Neural progenitor cell (in vitro differentiated cells): ENCODE measurements at regions not wholly inside any gene's neighbourhood (a gene's known extent, or its start where the extent isn't known, plus 50 kb on each side); places are given as distances from the start of the nearest gene placed in this dataset.

ENCODE experiments used
- DNase-seq: peaks from one replicate; pipeline ENCODE4 v3.0.0-alpha.2; 2016; ENCODE audit warnings: low spot score
- H2AFZ ChIP-seq: fragments of 200-600 bp; sonication (generic); replicated peaks from 2 replicates; pipeline ENCODE4 v1.6.1; 2016; ENCODE audit warnings: antibody characterized with exemption
- H3F3A ChIP-seq: fragments of 200-600 bp; sonication (generic); 2 replicates; pipeline ENCODE4 v1.6.1; 2016; ENCODE audit warnings: antibody characterized with exemption, low read depth
- H3K27ac ChIP-seq: fragments of 200-600 bp; sonication (generic); 2 replicates; pipeline ENCODE4 v1.5.1; 2016; ENCODE audit warnings: mild to moderate bottlenecking
- H3K27me3 ChIP-seq: fragments of 200-600 bp; sonication (generic); 2 replicates; pipeline ENCODE4 v1.6.1; 2016; ENCODE audit warnings: mild to moderate bottlenecking, moderate library complexity
- H3K36me3 ChIP-seq: fragments of 200-600 bp; sonication (generic); 2 replicates; pipeline ENCODE4 v1.5.1; 2016
- H3K4me1 ChIP-seq: fragments of 200-600 bp; sonication (generic); 2 replicates; pipeline ENCODE4 v1.6.1; 2016; ENCODE audit warnings: mixed run types
- H3K4me2 ChIP-seq: fragments of 200-600 bp; sonication (generic); 2 replicates; pipeline ENCODE4 v1.6.1; 2016
- H3K4me3 ChIP-seq: fragments of 200-600 bp; sonication (generic); 2 replicates; pipeline ENCODE4 v1.5.1; 2016
- H3K79me2 ChIP-seq: fragments of 200-600 bp; sonication (generic); 2 replicates; pipeline ENCODE4 v1.6.1; 2016; ENCODE audit warnings: low read depth
- H3K9ac ChIP-seq: fragments of 200-600 bp; sonication (generic); 2 replicates; pipeline ENCODE4 v1.6.1; 2016
- H3K9me3 ChIP-seq: fragments of 200-600 bp; sonication (generic); 2 replicates; pipeline ENCODE4 v1.5.1; 2016; ENCODE audit warnings: low read depth
- H4K20me1 ChIP-seq: fragments of 200-600 bp; sonication (generic); 2 replicates; pipeline ENCODE4 v1.6.1; 2016; ENCODE audit warnings: low read depth
- H3K27ac Mint-ChIP-seq: 3 replicates; pipeline ENCODE4 v1.8.0; 2021; ENCODE audit warnings: mixed read lengths
- H3K27me3 Mint-ChIP-seq: 2 replicates; pipeline ENCODE4 v1.8.0; 2022; ENCODE audit warnings: low read depth, mild to moderate bottlenecking, inconsistent platforms, moderate library complexity, mixed read lengths; ENCODE audit not compliant: insufficient read depth
- H3K36me3 Mint-ChIP-seq: 3 replicates; pipeline ENCODE4 v1.8.0; 2021; ENCODE audit warnings: mixed read lengths
- H3K4me1 Mint-ChIP-seq: 3 replicates; pipeline ENCODE4 v1.8.0; 2021; ENCODE audit warnings: mixed read lengths
- H3K4me3 Mint-ChIP-seq: 3 replicates; pipeline ENCODE4 v1.8.0; 2021; ENCODE audit warnings: mild to moderate bottlenecking, moderate library complexity, mixed read lengths
- H3K9me3 Mint-ChIP-seq: 3 replicates; pipeline ENCODE4 v1.8.0; 2020; ENCODE audit warnings: mixed read lengths
- CTCF ChIP-seq: fragments of 200-600 bp; sonication (generic); IDR thresholded peaks from 2 replicates; pipeline ENCODE4 v1.5.1; 2017; ENCODE audit warnings: antibody characterized with exemption, mild to moderate bottlenecking
- EZH2 ChIP-seq: fragments of 200-600 bp; sonication (generic); IDR thresholded peaks from 2 replicates; pipeline ENCODE4 v1.6.1; 2017; ENCODE audit warnings: antibody characterized with exemption, mild to moderate bottlenecking, moderate library complexity
- EZH2phosphoT487 ChIP-seq: fragments of 200-600 bp; sonication (generic); IDR thresholded peaks from 2 replicates; pipeline ENCODE4 v1.6.1; 2017; ENCODE audit warnings: antibody characterized with exemption

- H3K27me3 Mint-ChIP-seq = peaks cover 2% of the 10 kb centered on the region
- H3K4me3 Mint-ChIP-seq = no peak overlapping the region
- H3K27ac Mint-ChIP-seq = no peak overlapping the region
- peaks cover 7% of the 10 kb centered on the region for H3K4me1 Mint-ChIP-seq
- Histone ChIP-seq H3K27me3 (no peaks in the 10 kb centered on the region), H3K4me2 (no peak overlapping the region), H3K36me3 (no peaks in the 10 kb centered on the region), H3K27ac (no peak overlapping the region), H3K9me3 (no peaks in the 10 kb centered on the region), H3K4me1 (peaks cover 8% of the 10 kb centered on the region), H2AFZ (no peak overlapping the region), H3K4me3 (no peak overlapping the region), H3K79me2 (no peaks in the 10 kb centered on the region), H4K20me1 (no peaks in the 10 kb centered on the region), H3F3A (peaks cover 3% of the 10 kb centered on the region), H3K9ac (no peak overlapping the region)
- no peak for DNase-seq
- H3K36me3 Mint-ChIP-seq = no peaks in the 10 kb centered on the region
- peaks cover 2% of the 10 kb centered on the region for H3K9me3 Mint-ChIP-seq
- TF ChIP-seq EZH2 (no peak), CTCF (no peak), EZH2phosphoT487 (no peak)
Observed at GRCh38 chr2:225993430-225993829, 593.9 kb downstream of the NYAP2 start.

GRCh38 chr2:225989809-225990208 lies 590.3 kb downstream of the NYAP2 start:
- Histone ChIP-seq H3K36me3 (no peaks in the 10 kb centered on the region), H3K27ac (no peak overlapping the region), H3K4me1 (no peaks in the 10 kb centered on the region), H3K9me3 (no peaks in the 10 kb centered on the region), H3K79me2 (no peaks in the 10 kb centered on the region), H3K4me3 (no peak overlapping the region), H4K20me1 (no peaks in the 10 kb centered on the region), H3K4me2 (no peak overlapping the region), H3K27me3 (no peaks in the 10 kb centered on the region), H3F3A (peaks cover 5% of the 10 kb centered on the region), H3K9ac (no peak overlapping the region), H2AFZ (peak overlapping the region; percentile 24)
- peaks cover 2% of the 10 kb centered on the region for H3K27me3 Mint-ChIP-seq
- H3K36me3 Mint-ChIP-seq = no peaks in the 10 kb centered on the region
- H3K4me1 Mint-ChIP-seq = no peaks in the 10 kb centered on the region
- no peak overlapping the region for H3K4me3 Mint-ChIP-seq
- peaks cover 2% of the 10 kb centered on the region for H3K9me3 Mint-ChIP-seq
- DNase-seq = no peak
- no peak overlapping the region for H3K27ac Mint-ChIP-seq
- TF ChIP-seq CTCF = no peak
- no peak for TF ChIP-seq EZH2
- no peak for TF ChIP-seq EZH2phosphoT487

- peaks cover 2% of the 10 kb centered on the region for H3K36me3 Mint-ChIP-seq
- Histone ChIP-seq H3K27me3 (no peaks in the 10 kb centered on the region), H3K4me2 (no peak overlapping the region), H3K79me2 (no peaks in the 10 kb centered on the region), H3K27ac (no peak overlapping the region), H2AFZ (no peak overlapping the region), H3K9ac (no peak overlapping the region), H3K4me1 (no peaks in the 10 kb centered on the region), H3K9me3 (no peaks in the 10 kb centered on the region), H3K36me3 (no peaks in the 10 kb centered on the region), H3K4me3 (no peak overlapping the region), H4K20me1 (no peaks in the 10 kb centered on the region), H3F3A (no peaks in the 10 kb centered on the region)
- no peak for DNase-seq
- no peak overlapping the region for H3K4me3 Mint-ChIP-seq
- H3K9me3 Mint-ChIP-seq = peaks cover 26% of the 10 kb centered on the region
- H3K4me1 Mint-ChIP-seq = no peaks in the 10 kb centered on the region
- H3K27me3 Mint-ChIP-seq = no peaks in the 10 kb centered on the region
- no peak overlapping the region for H3K27ac Mint-ChIP-seq
- TF ChIP-seq EZH2phosphoT487 (no peak), CTCF (no peak), EZH2 (no peak)
Observed at GRCh38 chr2:225980372-225980771, 580.9 kb downstream of the NYAP2 start.

- Histone ChIP-seq H3K36me3 (no peaks in the 10 kb centered on the region), H3K27me3 (no peaks in the 10 kb centered on the region), H3K9ac (no peak overlapping the region), H3K4me3 (no peak overlapping the region), H4K20me1 (no peaks in the 10 kb centered on the region), H3K27ac (no peak overlapping the region), H3F3A (no peaks in the 10 kb centered on the region), H3K9me3 (no peaks in the 10 kb centered on the region), H3K4me1 (no peaks in the 10 kb centered on the region), H3K79me2 (no peaks in the 10 kb centered on the region), H3K4me2 (no peak overlapping the region), H2AFZ (no peak overlapping the region)
- peaks cover 35% of the 10 kb centered on the region for H3K9me3 Mint-ChIP-seq
- TF ChIP-seq CTCF = no peak
- no peak for TF ChIP-seq EZH2
- no peak for TF ChIP-seq EZH2phosphoT487
- peaks cover 5% of the 10 kb centered on the region for H3K36me3 Mint-ChIP-seq
- peaks cover 10% of the 10 kb centered on the region for H3K4me1 Mint-ChIP-seq
- peaks cover 2% of the 10 kb centered on the region for H3K27me3 Mint-ChIP-seq
- H3K27ac Mint-ChIP-seq = peak overlapping the region; percentile 81
- no peak for DNase-seq
- no peak overlapping the region for H3K4me3 Mint-ChIP-seq
Observed at GRCh38 chr2:225971433-225971832, 571.9 kb downstream of the NYAP2 start.
